Right kidney (tissue), 1 donor: ENCODE measurements at regions not wholly inside any gene's neighbourhood (a gene's known extent, or its start where the extent isn't known, plus 50 kb on each side); places are given as distances from the start of the nearest gene placed in this dataset.

ENCODE experiments used
- DNase-seq: peaks from one replicate; pipeline ENCODE4 v3.0.0-alpha.2; 2016

GRCh38 chr7:10146271-10146670, 827.4 kb upstream of the PHF14 start:
- DNase-seq: no peak

GRCh38 chr7:10156972-10157371, 816.7 kb upstream of the PHF14 start:
- no peak for DNase-seq

GRCh38 chr7:10181996-10182395, 791.7 kb upstream of the PHF14 start:
- no peak for DNase-seq

- DNase-seq: no peak
These were observed 781.6 kb upstream of the PHF14 start for GRCh38 chr7:10192074-10192473.

GRCh38 chr7:10205696-10206095, 768.0 kb upstream of the PHF14 start:
- no peak for DNase-seq

- no peak for DNase-seq
These were observed 763.7 kb upstream of the PHF14 start for GRCh38 chr7:10210000-10210399.

GRCh38 chr7:10211016-10211415, 762.7 kb upstream of the PHF14 start:
- no peak for DNase-seq

GRCh38 chr7:10211861-10212260, 761.8 kb upstream of the PHF14 start:
- no peak for DNase-seq

GRCh38 chr7:10212649-10213048, 761.0 kb upstream of the PHF14 start:
- DNase-seq: no peak

- DNase-seq: no peak
These were observed 757.2 kb upstream of the PHF14 start for GRCh38 chr7:10216462-10216861.

- DNase-seq: no peak
These were observed 752.6 kb upstream of the PHF14 start for GRCh38 chr7:10221084-10221483.

GRCh38 chr7:10222976-10223375, 750.7 kb upstream of the PHF14 start:
- DNase-seq: no peak

- no peak for DNase-seq
These were observed 748.4 kb upstream of the PHF14 start for GRCh38 chr7:10225275-10225674.

- no peak for DNase-seq
These were observed 736.4 kb upstream of the PHF14 start for GRCh38 chr7:10237306-10237705.

- DNase-seq: no peak
These were observed 735.0 kb upstream of the PHF14 start for GRCh38 chr7:10238641-10239040.

- no peak for DNase-seq
These were observed 733.9 kb upstream of the PHF14 start for GRCh38 chr7:10239695-10240345.

- no peak for DNase-seq
These were observed 728.3 kb upstream of the PHF14 start for GRCh38 chr7:10245406-10245805.

GRCh38 chr7:10257438-10257837, 716.2 kb upstream of the PHF14 start:
- no peak for DNase-seq

- DNase-seq: no peak
These were observed 706.7 kb upstream of the PHF14 start for GRCh38 chr7:10266976-10267375.

- DNase-seq: no peak
These were observed 705.6 kb upstream of the PHF14 start for GRCh38 chr7:10268034-10268433.

- DNase-seq: no peak
These were observed 690.8 kb upstream of the PHF14 start for GRCh38 chr7:10282909-10283308.

GRCh38 chr7:10284001-10284400, 689.7 kb upstream of the PHF14 start:
- DNase-seq: no peak

GRCh38 chr7:10299384-10299783, 674.3 kb upstream of the PHF14 start:
- DNase-seq: no peak

- DNase-seq: peak; percentile 32
These were observed 673.1 kb upstream of the PHF14 start for GRCh38 chr7:10300577-10300976.

- DNase-seq: no peak
These were observed 665.4 kb upstream of the PHF14 start for GRCh38 chr7:10308276-10308675.
